ENCODE measurements at regions not wholly inside any gene's neighbourhood (a gene's known extent, or its start where the extent isn't known, plus 50 kb on each side); places are given as distances from the start of the nearest gene placed in this dataset.
"Not testable (repeated sequence)": the region's sequence is repeated elsewhere in the genome, so short reads cannot be mapped to it uniquely, and the experiment has no call there.

GRCh38 chr16:51531271-51531670, 380.2 kb upstream of the SALL1 start:
- no peak for DNase-seq

GRCh38 chr16:51527349-51527748, 376.3 kb upstream of the SALL1 start:
- DNase-seq: no peak

- no peak for DNase-seq
Measured at GRCh38 chr16:51526621-51527020, 375.6 kb upstream of the SALL1 start.

GRCh38 chr16:51524555-51525373, 373.7 kb upstream of the SALL1 start:
- DNase-seq: no peak

- no peak for DNase-seq
Measured at GRCh38 chr16:51524070-51524469, 373.0 kb upstream of the SALL1 start.

- DNase-seq: peak; percentile 27
Measured at GRCh38 chr16:51523400-51523799, 372.3 kb upstream of the SALL1 start.

GRCh38 chr16:51522902-51523301, 371.8 kb upstream of the SALL1 start:
- no peak for DNase-seq

- not testable (repeated sequence) for DNase-seq
Measured at GRCh38 chr16:51516960-51517359, 365.9 kb upstream of the SALL1 start.

GRCh38 chr16:51510416-51510815, 359.3 kb upstream of the SALL1 start:
- DNase-seq: no peak

- no peak for DNase-seq
Measured at GRCh38 chr16:51509336-51509735, 358.3 kb upstream of the SALL1 start.

GRCh38 chr16:51508490-51509212, 357.6 kb upstream of the SALL1 start:
- DNase-seq: peak; percentile 65

- DNase-seq: no peak
Measured at GRCh38 chr16:51507286-51507685, 356.2 kb upstream of the SALL1 start.

GRCh38 chr16:51500306-51500705, 349.2 kb upstream of the SALL1 start:
- DNase-seq: no peak

GRCh38 chr16:51497541-51498211, 346.6 kb upstream of the SALL1 start:
- DNase-seq: no peak

GRCh38 chr16:51490866-51491265, 339.8 kb upstream of the SALL1 start:
- DNase-seq: no peak

- DNase-seq: no peak
Measured at GRCh38 chr16:51487880-51488279, 336.8 kb upstream of the SALL1 start.

GRCh38 chr16:51474414-51475091, 323.5 kb upstream of the SALL1 start:
- no peak for DNase-seq

GRCh38 chr16:51473091-51473490, 322.0 kb upstream of the SALL1 start:
- no peak for DNase-seq

- no peak for DNase-seq
Measured at GRCh38 chr16:51470492-51470891, 319.4 kb upstream of the SALL1 start.

- DNase-seq: no peak
Measured at GRCh38 chr16:51464996-51465395, 313.9 kb upstream of the SALL1 start.

- no peak for DNase-seq
Measured at GRCh38 chr16:51461255-51461654, 310.2 kb upstream of the SALL1 start.

GRCh38 chr16:51458356-51459140, 307.5 kb upstream of the SALL1 start:
- DNase-seq: no peak

Data from hindlimb muscle (tissue), 1 donor.